ENCODE measurements at regions not wholly inside any gene's neighbourhood (a gene's known extent, or its start where the extent isn't known, plus 50 kb on each side); places are given as distances from the start of the nearest gene placed in this dataset.

GRCh38 chr3:66149269-66149668 lies 71.5 kb upstream of the SLC25A26 start:
- no peak for TF ChIP-seq SIN3A (IDR thresholded peaks at IDR 0.05; ENCODE audit: borderline replicate concordance, insufficient read depth, low read depth, low read length)
- TF ChIP-seq REST (IDR thresholded peaks at IDR 0.05; ENCODE audit: insufficient read depth in 1 of 2, low read depth in 2 of 2, low read length in 1 of 2): no peak
- no peak for TF ChIP-seq CTCF (IDR thresholded peaks at IDR 0.05)
- TF ChIP-seq TCF7L2 (IDR thresholded peaks at IDR 0.05; ENCODE audit: low read depth, low read length): no peak
- TF ChIP-seq POLR2AphosphoS5 (IDR thresholded peaks at IDR 0.05; ENCODE audit: low read depth, low read length): no peak
